ENCODE measurements at regions not wholly inside any gene's neighbourhood (a gene's known extent, or its start where the extent isn't known, plus 50 kb on each side); places are given as distances from the start of the nearest gene placed in this dataset.

DNA sequence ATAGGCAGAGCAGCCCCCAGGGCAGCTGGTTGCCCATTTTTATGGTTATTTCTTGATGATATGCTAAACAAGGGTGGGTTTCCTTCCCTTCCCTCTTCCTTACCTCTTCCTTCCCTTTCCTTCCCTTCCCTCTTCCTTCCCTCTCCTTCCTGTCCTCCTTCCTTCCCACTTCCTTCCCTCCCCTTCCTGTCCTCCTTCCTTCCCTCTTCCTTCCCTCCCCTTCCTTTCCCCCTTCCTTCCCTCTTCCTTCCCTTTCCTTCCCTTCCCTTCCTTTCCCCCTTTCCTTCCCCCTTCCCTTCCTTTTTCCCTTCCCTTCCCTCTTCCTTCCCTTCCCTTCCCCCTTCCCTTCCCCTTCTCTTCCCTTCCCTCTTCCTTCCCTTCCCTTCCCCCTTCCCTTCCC lies 87.7 kb downstream of the MAP1LC3B2 start:
- TF ChIP-seq, protein P1, sequence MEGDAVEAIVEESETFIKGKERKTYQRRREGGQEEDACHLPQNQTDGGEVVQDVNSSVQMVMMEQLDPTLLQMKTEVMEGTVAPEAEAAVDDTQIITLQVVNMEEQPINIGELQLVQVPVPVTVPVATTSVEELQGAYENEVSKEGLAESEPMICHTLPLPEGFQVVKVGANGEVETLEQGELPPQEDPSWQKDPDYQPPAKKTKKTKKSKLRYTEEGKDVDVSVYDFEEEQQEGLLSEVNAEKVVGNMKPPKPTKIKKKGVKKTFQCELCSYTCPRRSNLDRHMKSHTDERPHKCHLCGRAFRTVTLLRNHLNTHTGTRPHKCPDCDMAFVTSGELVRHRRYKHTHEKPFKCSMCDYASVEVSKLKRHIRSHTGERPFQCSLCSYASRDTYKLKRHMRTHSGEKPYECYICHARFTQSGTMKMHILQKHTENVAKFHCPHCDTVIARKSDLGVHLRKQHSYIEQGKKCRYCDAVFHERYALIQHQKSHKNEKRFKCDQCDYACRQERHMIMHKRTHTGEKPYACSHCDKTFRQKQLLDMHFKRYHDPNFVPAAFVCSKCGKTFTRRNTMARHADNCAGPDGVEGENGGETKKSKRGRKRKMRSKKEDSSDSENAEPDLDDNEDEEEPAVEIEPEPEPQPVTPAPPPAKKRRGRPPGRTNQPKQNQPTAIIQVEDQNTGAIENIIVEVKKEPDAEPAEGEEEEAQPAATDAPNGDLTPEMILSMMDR (optimal IDR thresholded peaks at IDR 0.05 in 1 of 3, IDR thresholded peaks at IDR 0.05 in 1 of 3, conservative IDR thresholded peaks at IDR 0.05 in 1 of 3; ENCODE audit: extremely low read depth in 1 of 3, insufficient read depth in 2 of 3, low read length in 3 of 3) = no peak
- no peak for TF ChIP-seq EZH2 (IDR thresholded peaks at IDR 0.05; ENCODE audit: low read length)

All from keratinocyte (primary cell).